GM18951 (cell line): ENCODE measurements at regions not wholly inside any gene's neighbourhood (a gene's known extent, or its start where the extent isn't known, plus 50 kb on each side); places are given as distances from the start of the nearest gene placed in this dataset.
"Not testable (repeated sequence)": the region's sequence is repeated elsewhere in the genome, so short reads cannot be mapped to it uniquely, and the experiment has no call there.

Source experiments
- POLR2A ChIP-seq: IDR thresholded peaks from 4 replicates; pipeline ENCODE4 v1.6.1; 2011; ENCODE audit warnings: mild to moderate bottlenecking; ENCODE audit not compliant: insufficient read length, insufficient read depth; ENCODE audit errors: extremely low read depth
- in situ Hi-C: fragments of 300-500 bp; cut with MboI; formaldehyde crosslinking; loops from one replicate; pipeline ENCODE4 v1.12.0; 2022; ENCODE audit warnings: low sequenced_read_pairs, mixed read lengths, inconsistent platforms; ENCODE audit not compliant: unreplicated experiment

GRCh38 chr14:51360592-51360991 is 120.5 kb downstream of the TMX1 start:
- in situ Hi-C loops, result no loop called here
- no peak for TF ChIP-seq POLR2A

- in situ Hi-C loops, result no loop called here
- no peak for TF ChIP-seq POLR2A
These were observed 125.4 kb downstream of the TMX1 start for GRCh38 chr14:51365241-51365965.

GRCh38 chr14:51366460-51366859 is 126.4 kb downstream of the TMX1 start:
- in situ Hi-C loops, result not testable (repeated sequence)

- in situ Hi-C loops, result not testable (repeated sequence)
These were observed 127.0 kb downstream of the TMX1 start for GRCh38 chr14:51366866-51367599.

GRCh38 chr14:51367600-51367931 is 127.5 kb downstream of the TMX1 start:
- in situ Hi-C loops, result no loop called here
- no peak for TF ChIP-seq POLR2A

- TF ChIP-seq POLR2A, result no peak
- in situ Hi-C loops, result no loop called here
These were observed 128.7 kb downstream of the TMX1 start for GRCh38 chr14:51368721-51369163.

- in situ Hi-C loops, result no loop called here
- TF ChIP-seq POLR2A, result no peak
These were observed 129.8 kb downstream of the TMX1 start for GRCh38 chr14:51369814-51370213.

- no peak for TF ChIP-seq POLR2A
These were observed 130.8 kb downstream of the TMX1 start for GRCh38 chr14:51370758-51371386.

GRCh38 chr14:51377186-51377585 is 137.1 kb downstream of the TMX1 start:
- in situ Hi-C loops, result not testable (repeated sequence)

More at GRCh38 chr14:51370758-51371386, 130.8 kb downstream of the TMX1 start:
- in situ Hi-C loops, result no loop called here

GRCh38 chr14:51382506-51382905 is 142.5 kb downstream of the TMX1 start:
- in situ Hi-C loops, result no loop called here
- no peak for TF ChIP-seq POLR2A

GRCh38 chr14:51386411-51386810 is 146.4 kb downstream of the TMX1 start:
- no peak for TF ChIP-seq POLR2A
- in situ Hi-C loops, result no loop called here

- TF ChIP-seq POLR2A, result no peak
- in situ Hi-C loops, result no loop called here
These were observed 147.1 kb downstream of the TMX1 start for GRCh38 chr14:51386983-51387735.

GRCh38 chr14:51392416-51392815 is 152.4 kb downstream of the TMX1 start:
- in situ Hi-C loops, result loop anchor here (10.0 kb wide), 1 partner anchor 362 kb away; no protein-coding TSS in a partner anchor
- no peak for TF ChIP-seq POLR2A
